Panc1 (cell line): ENCODE measurements at regions not wholly inside any gene's neighbourhood (a gene's known extent, or its start where the extent isn't known, plus 50 kb on each side); places are given as distances from the start of the nearest gene placed in this dataset.

Experiments
- ATAC-seq: fragments of 200-7000 bp; cut with Tn5 transposase; 2 replicates; pipeline ENCODE4 v1.9.1; 2020; ENCODE audit warnings: mild to moderate bottlenecking, moderate library complexity
- BruUV-seq: library from RNA; stranded (reverse); fragments of 400-500 nt; replicated peaks from 2 replicates; lab custom pipeline; 2021; lab: Mats Ljungman, UMichigan
- CTCF ChIA-PET: fragments of 300-600 bp; sonication (Branson Sonifier 250); formaldehyde crosslinking; loops from one replicate; lab custom pipeline; 2022; ENCODE audit warnings: antibody characterized with exemption; lab: Charles Lee
- POLR2A ChIA-PET: fragments of 300-600 bp; sonication (Branson Sonifier 250); formaldehyde crosslinking; loops from one replicate; lab custom pipeline; 2022; ENCODE audit warnings: antibody characterized with exemption; lab: Charles Lee
- DNase-seq: peaks from one replicate; pipeline ENCODE4 v3.0.0-alpha.2; 2010; ENCODE audit warnings: low read depth, low spot score
- H3K27ac ChIP-seq: 2 replicates; pipeline ENCODE4 v1.5.1; 2011; ENCODE audit warnings: mild to moderate bottlenecking, low read length, inconsistent platforms
- H3K27me3 ChIP-seq: fragments of 200-500 bp; sonication (Bioruptor generic); 2 replicates; pipeline ENCODE4 v1.6.0; 2014; ENCODE audit warnings: low read length, inconsistent platforms; ENCODE audit not compliant: control insufficient read depth, insufficient read depth
- H3K36me3 ChIP-seq: fragments of 200-500 bp; sonication (Bioruptor generic); 2 replicates; pipeline ENCODE4 v1.5.1; 2014; ENCODE audit warnings: inconsistent platforms, mild to moderate bottlenecking, low read length, moderate library complexity; ENCODE audit not compliant: control insufficient read depth, insufficient read depth
- H3K4me1 ChIP-seq: 2 replicates; pipeline ENCODE4 v1.5.1; 2011; ENCODE audit warnings: inconsistent platforms, mild to moderate bottlenecking, low read length, moderate library complexity; ENCODE audit not compliant: control insufficient read depth, insufficient read depth
- H3K4me3 ChIP-seq, 2 experiments: 2 replicates each; pipeline ENCODE4 v1.5.1; 2011 to 2012; ENCODE audit warnings: low read depth in 2 of 2, low read length in 2 of 2, mild to moderate bottlenecking in 2 of 2, inconsistent platforms in 1 of 2, moderate library complexity in 1 of 2
- H3K9me3 ChIP-seq: fragments of 200-500 bp; sonication (Bioruptor generic); 2 replicates; pipeline ENCODE4 v1.5.1; 2014; ENCODE audit warnings: low read depth, mild to moderate bottlenecking, inconsistent platforms, low read length, moderate library complexity; ENCODE audit not compliant: control insufficient read depth, insufficient read depth
- POLR2AphosphoS5 ChIP-seq: IDR thresholded peaks from 2 replicates; pipeline ENCODE4 v1.6.1; 2012; ENCODE audit warnings: mild to moderate bottlenecking, low read depth, low read length, moderate library complexity
- SIN3A ChIP-seq: IDR thresholded peaks from 2 replicates; pipeline ENCODE4 v1.6.1; 2012; ENCODE audit warnings: low read depth, mild to moderate bottlenecking, low read length, moderate library complexity, borderline replicate concordance; ENCODE audit not compliant: insufficient read depth
- TCF7L2 ChIP-seq: IDR thresholded peaks from 2 replicates; pipeline ENCODE4 v1.6.1; 2011; ENCODE audit warnings: mild to moderate bottlenecking, low read depth, low read length, inconsistent platforms
- in situ Hi-C: cut with HindIII; loops from 2 replicates; pipeline ENCODE4 v1.10.0; 2016; ENCODE audit warnings: low sequenced_read_pairs, low pct_unique_long_range_greater_than_20kb
- intact Hi-C: fragments of 100-400 bp; cut with micrococcal nuclease; formaldehyde crosslinking; loops from one replicate; pipeline ENCODE4 v1.10.0; 2022; ENCODE audit not compliant: unreplicated experiment
- TF ChIP-seq, protein P1 (sequence below): fragments of 450-650 bp; IDR thresholded peaks from 2 replicates; pipeline ENCODE4 v1.5.1; 2017; ENCODE audit warnings: mild to moderate bottlenecking
- TF ChIP-seq, protein P2 (sequence below), 2 experiments: IDR thresholded peaks; 2 replicates each; pipeline ENCODE4 v1.6.1; 2011 to 2012; ENCODE audit warnings: low read depth in 2 of 2, control low read depth in 1 of 2, low read length in 1 of 2, mild to moderate bottlenecking in 1 of 2, moderate library complexity in 1 of 2; ENCODE audit not compliant: insufficient read depth in 1 of 2

DNA sequence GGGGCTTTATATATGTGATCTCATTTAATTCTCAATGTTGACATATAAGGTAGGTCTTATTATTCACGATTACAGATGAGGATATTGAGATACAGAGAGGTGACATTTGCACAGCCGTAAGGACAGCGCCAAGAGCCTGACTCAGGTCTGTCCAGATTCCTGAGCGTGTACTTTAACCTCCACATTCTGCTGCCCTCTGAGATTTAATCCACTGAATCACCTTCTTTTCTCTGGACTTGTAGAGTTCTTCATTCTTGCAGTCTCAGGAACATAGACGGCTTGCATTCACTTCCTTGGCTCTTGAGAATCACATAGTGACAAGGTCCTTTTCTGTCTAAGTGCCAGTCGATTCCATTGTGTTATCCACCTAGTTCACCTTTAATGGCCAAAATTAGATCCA, 141.0 kb upstream of the ARHGAP5 start:
- Histone ChIP-seq H3K27me3 (no peaks in the 10 kb centered on the region), H3K27ac (no peak overlapping the region), H3K9me3 (no peaks in the 10 kb centered on the region), H3K4me3 (no peak overlapping the region), H3K36me3 (no peaks in the 10 kb centered on the region), H3K4me1 (no peaks in the 10 kb centered on the region)
- POLR2A ChIA-PET: no interaction called here
- intact Hi-C loops (loop anchor here (10.0 kb wide), 1 partner anchor 139 kb away; the partner anchor contains the start of gene ARHGAP5), in situ Hi-C loops (no loop called here)
- TF ChIP-seq SIN3A: no peak
- TF ChIP-seq TCF7L2: no peak
- TF ChIP-seq, protein P1, sequence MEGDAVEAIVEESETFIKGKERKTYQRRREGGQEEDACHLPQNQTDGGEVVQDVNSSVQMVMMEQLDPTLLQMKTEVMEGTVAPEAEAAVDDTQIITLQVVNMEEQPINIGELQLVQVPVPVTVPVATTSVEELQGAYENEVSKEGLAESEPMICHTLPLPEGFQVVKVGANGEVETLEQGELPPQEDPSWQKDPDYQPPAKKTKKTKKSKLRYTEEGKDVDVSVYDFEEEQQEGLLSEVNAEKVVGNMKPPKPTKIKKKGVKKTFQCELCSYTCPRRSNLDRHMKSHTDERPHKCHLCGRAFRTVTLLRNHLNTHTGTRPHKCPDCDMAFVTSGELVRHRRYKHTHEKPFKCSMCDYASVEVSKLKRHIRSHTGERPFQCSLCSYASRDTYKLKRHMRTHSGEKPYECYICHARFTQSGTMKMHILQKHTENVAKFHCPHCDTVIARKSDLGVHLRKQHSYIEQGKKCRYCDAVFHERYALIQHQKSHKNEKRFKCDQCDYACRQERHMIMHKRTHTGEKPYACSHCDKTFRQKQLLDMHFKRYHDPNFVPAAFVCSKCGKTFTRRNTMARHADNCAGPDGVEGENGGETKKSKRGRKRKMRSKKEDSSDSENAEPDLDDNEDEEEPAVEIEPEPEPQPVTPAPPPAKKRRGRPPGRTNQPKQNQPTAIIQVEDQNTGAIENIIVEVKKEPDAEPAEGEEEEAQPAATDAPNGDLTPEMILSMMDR: no peak
- TF ChIP-seq, protein P2, sequence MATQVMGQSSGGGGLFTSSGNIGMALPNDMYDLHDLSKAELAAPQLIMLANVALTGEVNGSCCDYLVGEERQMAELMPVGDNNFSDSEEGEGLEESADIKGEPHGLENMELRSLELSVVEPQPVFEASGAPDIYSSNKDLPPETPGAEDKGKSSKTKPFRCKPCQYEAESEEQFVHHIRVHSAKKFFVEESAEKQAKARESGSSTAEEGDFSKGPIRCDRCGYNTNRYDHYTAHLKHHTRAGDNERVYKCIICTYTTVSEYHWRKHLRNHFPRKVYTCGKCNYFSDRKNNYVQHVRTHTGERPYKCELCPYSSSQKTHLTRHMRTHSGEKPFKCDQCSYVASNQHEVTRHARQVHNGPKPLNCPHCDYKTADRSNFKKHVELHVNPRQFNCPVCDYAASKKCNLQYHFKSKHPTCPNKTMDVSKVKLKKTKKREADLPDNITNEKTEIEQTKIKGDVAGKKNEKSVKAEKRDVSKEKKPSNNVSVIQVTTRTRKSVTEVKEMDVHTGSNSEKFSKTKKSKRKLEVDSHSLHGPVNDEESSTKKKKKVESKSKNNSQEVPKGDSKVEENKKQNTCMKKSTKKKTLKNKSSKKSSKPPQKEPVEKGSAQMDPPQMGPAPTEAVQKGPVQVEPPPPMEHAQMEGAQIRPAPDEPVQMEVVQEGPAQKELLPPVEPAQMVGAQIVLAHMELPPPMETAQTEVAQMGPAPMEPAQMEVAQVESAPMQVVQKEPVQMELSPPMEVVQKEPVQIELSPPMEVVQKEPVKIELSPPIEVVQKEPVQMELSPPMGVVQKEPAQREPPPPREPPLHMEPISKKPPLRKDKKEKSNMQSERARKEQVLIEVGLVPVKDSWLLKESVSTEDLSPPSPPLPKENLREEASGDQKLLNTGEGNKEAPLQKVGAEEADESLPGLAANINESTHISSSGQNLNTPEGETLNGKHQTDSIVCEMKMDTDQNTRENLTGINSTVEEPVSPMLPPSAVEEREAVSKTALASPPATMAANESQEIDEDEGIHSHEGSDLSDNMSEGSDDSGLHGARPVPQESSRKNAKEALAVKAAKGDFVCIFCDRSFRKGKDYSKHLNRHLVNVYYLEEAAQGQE (IDR thresholded peaks at IDR 0.05; ENCODE audit: insufficient read depth in 1 of 2, low read depth in 2 of 2, low read length in 1 of 2): no peak
- TF ChIP-seq POLR2AphosphoS5: no peak
- CTCF ChIA-PET: no interaction called here
- DNase-seq (no peak), ATAC-seq (no peak)
- BruUV-seq: no TSS peak

DNA sequence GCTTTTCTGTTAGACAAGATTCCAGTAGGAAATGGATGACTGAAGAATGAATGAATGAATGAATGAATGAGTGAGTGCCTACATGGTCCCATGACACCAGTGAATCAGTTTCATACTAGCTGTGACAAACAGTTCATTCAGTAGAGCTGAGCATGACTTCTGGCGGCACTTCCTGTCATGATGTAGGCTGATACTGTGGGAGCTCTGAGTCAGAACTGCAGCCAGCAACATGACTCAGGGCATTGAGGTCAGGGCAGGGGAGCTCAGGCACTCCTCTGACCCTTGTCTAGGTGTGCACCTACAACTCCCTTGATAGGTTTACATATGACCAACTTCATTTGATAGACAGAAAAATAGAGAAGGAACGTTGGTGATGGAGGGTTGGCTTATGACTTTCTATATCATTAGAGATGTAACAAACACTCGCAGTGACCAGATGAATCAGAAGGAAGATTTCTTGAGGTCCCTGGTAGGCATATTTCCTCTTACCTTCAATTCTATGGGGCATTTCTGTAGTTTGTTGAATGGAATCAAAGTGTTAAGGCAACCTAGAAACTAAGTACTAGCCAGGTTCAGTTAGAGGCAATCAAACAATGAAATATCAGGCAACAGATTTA, 139.3 kb upstream of the ARHGAP5 start:
- POLR2A ChIA-PET: no interaction called here
- in situ Hi-C loops (no loop called here), intact Hi-C loops (loop anchor here (10.0 kb wide), 1 partner anchor 137 kb away; the partner anchor contains the start of gene ARHGAP5)
- CTCF ChIA-PET: no interaction called here
- TF ChIP-seq TCF7L2 (no peak), POLR2AphosphoS5 (no peak), SIN3A (no peak)
- TF ChIP-seq, protein P1: no peak
- TF ChIP-seq, protein P2 (IDR thresholded peaks at IDR 0.05; ENCODE audit: insufficient read depth in 1 of 2, low read depth in 2 of 2, low read length in 1 of 2): no peak
- no peaks in the 10 kb centered on the region for H3K36me3 ChIP-seq
- ATAC-seq (peak; percentile 98), DNase-seq (peak; percentile 89)
- no peaks in the 10 kb centered on the region for H3K4me1 ChIP-seq
- no peak overlapping the region for H3K4me3 ChIP-seq
- no peaks in the 10 kb centered on the region for H3K27me3 ChIP-seq
- H3K27ac ChIP-seq: no peak overlapping the region
- no peaks in the 10 kb centered on the region for H3K9me3 ChIP-seq
- BruUV-seq: no TSS peak
